CD4-positive, alpha-beta T cell treated with Interleukin-12 subunit alpha and Interleukin-12 subunit beta, for 1 hour (primary cell): ENCODE measurements at regions not wholly inside any gene's neighbourhood (a gene's known extent, or its start where the extent isn't known, plus 50 kb on each side); places are given as distances from the start of the nearest gene placed in this dataset.

ENCODE experiments used
- DNase-seq: peaks from one replicate; pipeline ENCODE4 v3.0.0-alpha.2; 2020

- DNase-seq: no peak
Measured at GRCh38 chr2:156647377-156648010, 211.3 kb downstream of the GPD2 start.

DNA sequence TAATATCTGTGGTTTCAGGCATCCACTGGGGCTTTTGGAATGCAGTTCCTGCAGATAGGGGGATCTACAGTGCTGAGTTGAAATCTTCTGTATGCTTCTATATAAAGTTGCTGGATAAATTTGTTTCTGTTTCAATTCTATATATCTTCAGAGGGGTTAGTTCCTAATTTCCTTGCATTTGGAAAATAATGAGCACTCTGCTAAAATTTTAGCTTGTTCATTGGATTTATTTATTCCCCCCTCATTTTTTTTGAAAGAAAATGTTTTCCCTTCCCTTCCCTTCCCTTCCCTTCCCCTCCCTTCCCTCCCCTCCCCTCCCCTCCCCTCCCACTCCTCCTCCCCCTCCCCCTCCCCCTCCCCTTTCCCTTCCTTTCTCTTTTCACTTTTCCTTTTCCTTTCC, 212.3 kb downstream of the GPD2 start:
- no peak for DNase-seq

- no peak for DNase-seq
Measured at GRCh38 chr2:156649596-156649995, 213.4 kb downstream of the GPD2 start.

GRCh38 chr2:156652691-156653090, 216.5 kb downstream of the GPD2 start:
- no peak for DNase-seq

DNA sequence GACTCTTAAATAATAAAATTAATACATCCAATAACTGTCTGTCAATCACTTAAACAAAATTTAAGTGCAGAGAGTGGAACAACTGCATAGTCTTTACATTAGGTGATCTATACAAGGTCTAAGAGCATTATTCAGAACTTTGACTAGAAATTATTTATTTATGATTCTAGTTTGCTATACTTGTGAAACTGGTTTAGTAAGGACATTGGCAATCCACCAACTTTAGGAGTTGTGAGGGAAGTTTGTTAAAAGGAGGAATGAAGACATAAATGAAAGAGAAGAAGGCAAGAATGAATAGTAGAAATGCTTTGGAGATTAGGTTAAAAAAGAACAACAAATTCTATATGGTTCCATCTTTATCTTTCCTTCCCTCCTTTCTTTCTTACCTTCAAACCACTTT, 217.5 kb downstream of the GPD2 start:
- DNase-seq: no peak

DNA sequence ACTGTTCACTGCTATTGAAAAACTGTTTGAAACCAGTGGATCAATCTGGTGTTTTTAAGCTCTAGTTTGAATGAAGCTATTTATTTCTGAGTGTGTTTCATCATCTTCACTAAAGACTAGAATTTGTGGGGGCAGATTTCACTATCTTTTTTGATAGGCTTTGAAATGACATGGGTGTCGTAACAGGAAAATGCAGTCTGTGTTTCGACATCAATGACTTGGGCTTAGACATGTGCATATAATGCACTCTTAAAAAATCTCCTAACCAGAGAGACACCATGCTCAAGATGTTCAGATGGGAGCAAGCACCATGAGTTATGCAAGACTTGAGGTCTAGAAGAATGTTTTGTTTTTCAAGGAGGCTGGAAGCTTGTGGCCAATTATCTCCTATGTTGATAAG, 221.6 kb downstream of the GPD2 start:
- DNase-seq: no peak

DNA sequence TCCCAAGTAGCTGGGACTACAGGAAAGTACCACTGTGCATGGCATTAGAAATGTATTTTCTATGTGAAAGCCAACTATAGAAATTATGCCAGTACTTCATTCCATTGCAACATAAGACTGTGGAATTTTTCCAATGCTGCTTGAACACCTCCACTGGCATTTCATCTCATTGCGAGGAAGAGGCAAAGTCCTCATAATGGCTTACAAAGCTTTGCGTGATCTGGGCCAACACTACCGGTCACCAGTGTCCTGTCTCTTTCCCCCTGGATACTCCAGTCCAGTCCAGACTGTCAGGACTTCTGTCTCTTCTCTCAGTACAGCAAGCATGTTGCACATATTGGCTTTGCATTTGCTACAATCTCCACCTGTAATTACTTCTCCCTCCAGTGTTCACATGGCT, 223.5 kb downstream of the GPD2 start:
- no peak for DNase-seq

GRCh38 chr2:156663757-156664409, 227.7 kb downstream of the GPD2 start:
- DNase-seq: peak; percentile 13

DNA sequence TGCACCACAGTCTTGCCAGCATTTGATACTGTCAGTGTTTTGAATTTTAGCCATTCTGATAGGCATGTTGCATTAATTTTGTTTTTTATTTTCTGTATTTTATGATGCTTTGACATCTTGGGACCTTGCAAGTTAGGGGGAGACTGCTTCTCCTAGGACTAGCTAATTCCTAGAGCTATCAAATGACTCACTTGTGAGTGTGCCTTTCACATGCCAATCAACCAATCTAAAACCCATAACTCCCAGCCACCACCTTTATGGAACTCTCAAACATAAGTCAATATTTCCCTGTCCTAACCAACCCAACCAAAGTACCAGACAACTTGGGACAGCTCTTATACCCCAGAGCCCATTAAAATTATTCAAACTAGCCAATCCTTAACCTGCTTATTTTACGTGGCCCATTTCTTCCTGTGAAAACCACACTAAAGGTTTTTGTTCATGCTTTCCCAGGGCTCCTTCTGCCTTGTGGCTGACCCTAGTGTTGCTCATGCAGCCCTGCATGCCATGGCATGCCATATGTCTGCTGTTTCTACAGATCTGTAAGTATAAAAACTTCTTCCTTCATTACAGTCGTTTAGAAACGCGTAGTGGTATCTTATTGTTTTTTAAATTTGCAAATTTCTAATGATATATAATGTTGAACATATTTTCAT, 230.1 kb downstream of the GPD2 start:
- DNase-seq: no peak

DNA sequence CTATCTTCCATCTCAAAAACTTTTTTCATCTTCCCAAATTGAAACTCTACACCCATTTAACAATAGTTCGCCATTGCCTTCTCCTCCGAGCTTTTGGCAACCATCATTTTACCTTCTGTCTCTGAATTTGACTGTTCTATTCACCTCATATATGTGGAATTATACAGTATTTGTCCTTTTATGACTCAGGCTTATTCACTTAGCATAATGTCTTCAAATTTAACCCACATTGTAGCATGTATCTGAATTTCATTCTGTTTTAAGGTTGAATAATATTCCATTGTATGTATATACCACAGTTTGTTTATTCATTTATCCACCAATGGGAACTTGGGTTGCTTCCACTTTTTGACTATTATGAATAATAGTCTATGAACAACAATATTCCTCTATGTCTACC, 233.9 kb downstream of the GPD2 start:
- DNase-seq: no peak

GRCh38 chr2:156671706-156672361, 235.7 kb downstream of the GPD2 start:
- no peak for DNase-seq

DNA sequence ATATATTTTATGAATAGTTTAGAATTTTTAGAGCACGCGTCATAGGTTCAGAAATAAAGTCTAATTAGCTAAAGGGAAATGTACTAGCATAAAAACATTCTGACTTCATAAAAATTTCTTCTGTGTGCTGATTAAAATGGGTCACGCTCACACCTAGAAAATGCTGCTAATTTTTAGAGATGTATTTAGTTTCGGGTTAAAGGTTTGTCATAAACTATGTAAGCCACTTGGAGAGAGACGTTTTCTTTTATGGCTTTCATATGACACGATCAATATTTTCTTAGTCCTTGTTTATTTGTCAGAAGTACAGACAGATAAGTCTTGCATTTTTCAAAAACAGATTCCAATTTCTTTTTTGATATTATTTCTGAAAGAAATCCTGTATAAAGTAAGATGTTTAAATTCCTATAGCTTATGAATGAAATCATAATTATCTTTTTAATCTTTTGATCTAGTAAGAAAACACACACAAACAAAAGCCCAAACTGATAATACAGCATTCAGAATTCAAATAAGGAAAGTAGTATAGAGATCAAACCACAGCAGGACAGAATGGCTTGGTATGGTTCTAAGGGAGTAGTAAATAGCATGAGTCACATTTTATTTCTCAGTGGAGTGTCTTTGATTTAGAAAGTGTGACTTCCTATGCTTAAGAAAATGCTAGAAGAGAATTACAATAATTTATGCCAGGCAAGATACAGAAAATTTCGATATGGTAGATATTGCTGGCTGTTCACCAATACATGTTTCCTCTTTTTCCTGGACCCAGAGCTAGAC, 236.6 kb downstream of the GPD2 start:
- DNase-seq: no peak

GRCh38 chr2:156673333-156673615, 237.1 kb downstream of the GPD2 start:
- no peak for DNase-seq

GRCh38 chr2:156673981-156674380, 237.8 kb downstream of the GPD2 start:
- no peak for DNase-seq

GRCh38 chr2:156675896-156676295, 239.7 kb downstream of the GPD2 start:
- no peak for DNase-seq

- no peak for DNase-seq
Measured at GRCh38 chr2:156679820-156680219, 243.6 kb downstream of the GPD2 start.

GRCh38 chr2:156680266-156680665, 244.1 kb downstream of the GPD2 start:
- DNase-seq: no peak

GRCh38 chr2:156687126-156687525, 250.9 kb downstream of the GPD2 start:
- no peak for DNase-seq

GRCh38 chr2:156687715-156688114, 251.5 kb downstream of the GPD2 start:
- no peak for DNase-seq

GRCh38 chr2:156689939-156690338, 253.8 kb downstream of the GPD2 start:
- no peak for DNase-seq

GRCh38 chr2:156691014-156691413, 254.8 kb downstream of the GPD2 start:
- DNase-seq: no peak

GRCh38 chr2:156695020-156695419, 258.8 kb downstream of the GPD2 start:
- no peak for DNase-seq

DNA sequence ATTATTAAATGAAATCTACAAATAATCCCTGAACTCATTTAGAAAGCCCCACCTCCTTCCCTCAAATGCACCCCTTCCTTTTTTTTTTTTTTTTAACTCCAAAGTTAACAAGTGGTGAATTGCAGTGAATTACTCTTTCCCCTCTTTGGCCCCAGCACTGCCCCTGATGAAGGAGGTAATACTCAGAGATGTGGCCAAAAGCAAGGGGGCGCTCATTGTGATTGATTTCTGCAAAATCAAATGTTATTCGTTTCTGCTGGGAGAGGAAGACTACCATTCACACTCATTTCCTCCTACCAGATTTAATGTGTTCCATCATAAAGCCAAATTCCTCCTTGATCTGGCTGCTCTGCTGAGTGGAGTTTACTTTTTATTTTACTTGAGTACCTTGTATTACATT, 259.4 kb downstream of the GPD2 start:
- no peak for DNase-seq
